GM19463 (cell line): ENCODE measurements at regions not wholly inside any gene's neighbourhood (a gene's known extent, or its start where the extent isn't known, plus 50 kb on each side); places are given as distances from the start of the nearest gene placed in this dataset.

ENCODE experiments used
- ATAC-seq: cut with Tn5 transposase; IDR thresholded peaks from one replicate; pipeline ENCODE4 v1.9.1; 2021; ENCODE audit warnings: mild to moderate bottlenecking, moderate library complexity; ENCODE audit not compliant: unreplicated experiment

DNA sequence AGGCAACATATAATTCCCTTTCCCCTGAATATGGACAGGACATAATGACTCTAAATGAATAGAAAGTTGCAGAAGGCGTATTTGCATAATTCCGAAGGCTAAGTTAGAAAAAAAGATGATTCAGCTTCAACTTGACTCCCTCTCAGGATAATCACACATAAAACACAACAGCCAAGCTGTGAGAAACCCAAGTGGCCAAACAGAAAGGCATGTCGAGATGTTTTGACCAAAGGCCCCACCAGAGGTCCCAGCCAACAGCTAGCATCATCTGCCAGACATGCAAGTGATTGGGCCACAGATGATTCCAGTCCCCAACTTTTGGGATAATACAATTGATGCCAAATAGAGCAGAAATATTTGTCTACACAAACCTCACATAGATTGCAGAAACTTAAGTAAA, 444.9 kb downstream of the LTN1 start:
- ATAC-seq = no peak

- ATAC-seq = no peak
These were observed 448.7 kb downstream of the LTN1 start for GRCh38 chr21:28543975-28544374.

- no peak for ATAC-seq
These were observed 451.1 kb downstream of the LTN1 start for GRCh38 chr21:28541371-28542112.

DNA sequence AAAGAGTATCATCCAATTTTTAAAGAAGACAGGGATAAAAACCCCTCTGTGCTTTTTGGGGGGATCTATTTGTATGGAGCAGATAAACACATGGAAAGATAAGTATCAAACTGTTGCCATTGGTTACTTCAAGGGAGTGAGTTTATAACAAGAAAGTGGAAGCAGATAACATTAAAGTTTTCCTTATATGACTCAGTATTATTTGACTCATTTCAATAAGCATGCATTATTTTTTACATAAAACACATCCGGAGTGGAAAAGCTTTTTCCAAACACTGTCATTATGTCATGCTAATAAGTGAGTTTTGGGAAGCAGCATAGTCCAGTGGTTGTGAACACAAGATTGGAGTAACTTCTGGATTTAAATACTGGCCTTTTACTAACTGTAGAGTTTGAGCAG, 452.2 kb downstream of the LTN1 start:
- no peak for ATAC-seq

DNA sequence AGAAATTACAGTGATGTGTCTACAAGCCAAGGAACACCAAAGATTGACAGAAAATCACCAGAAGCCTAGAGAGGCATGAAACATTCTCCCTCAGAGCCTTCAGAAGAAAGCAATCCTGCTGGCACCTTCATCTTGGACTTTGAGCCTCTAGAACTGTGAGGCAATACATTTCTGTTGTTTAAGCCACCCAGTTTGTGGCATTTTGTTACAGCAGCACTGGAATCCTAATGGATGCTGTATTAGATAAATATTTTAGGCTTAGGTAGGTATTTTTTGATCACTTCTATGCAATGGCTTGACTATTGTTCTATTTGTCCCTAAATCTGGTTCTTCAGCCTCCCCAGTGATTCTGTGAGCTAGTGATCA, 453.1 kb downstream of the LTN1 start:
- ATAC-seq = no peak

DNA sequence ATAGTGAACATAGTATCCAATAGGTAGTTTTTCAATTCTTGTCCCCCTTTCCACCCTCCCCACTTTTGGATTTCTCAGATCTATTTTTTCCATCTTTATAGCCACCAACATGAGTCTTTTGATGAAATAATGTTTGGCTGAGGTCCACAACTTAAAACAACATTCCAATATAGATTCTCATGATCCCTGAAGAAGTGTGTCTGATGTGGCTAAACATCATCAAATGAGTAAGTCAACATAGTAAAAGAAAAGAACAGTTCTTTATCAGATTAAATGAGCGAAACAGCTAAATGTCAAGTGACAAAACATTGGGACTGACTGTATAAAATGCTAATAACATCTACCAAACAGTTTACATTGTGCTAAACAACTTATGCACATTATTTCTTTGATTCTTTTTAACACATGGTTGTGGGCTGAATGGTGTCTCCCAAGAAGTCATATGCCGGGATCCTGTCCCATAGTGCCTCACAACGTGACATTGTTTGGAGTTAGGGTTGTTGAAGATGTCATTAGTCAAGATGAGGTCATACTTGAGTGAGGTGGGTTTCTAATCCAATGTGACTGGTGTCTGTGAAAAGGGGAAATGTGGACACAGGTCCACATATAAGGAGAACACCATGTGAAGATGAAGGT, 453.6 kb downstream of the LTN1 start:
- ATAC-seq = no peak

- no peak for ATAC-seq
These were observed 455.2 kb downstream of the LTN1 start for GRCh38 chr21:28537371-28538079.

- ATAC-seq = no peak
These were observed 460.2 kb downstream of the LTN1 start for GRCh38 chr21:28532446-28532845.

DNA sequence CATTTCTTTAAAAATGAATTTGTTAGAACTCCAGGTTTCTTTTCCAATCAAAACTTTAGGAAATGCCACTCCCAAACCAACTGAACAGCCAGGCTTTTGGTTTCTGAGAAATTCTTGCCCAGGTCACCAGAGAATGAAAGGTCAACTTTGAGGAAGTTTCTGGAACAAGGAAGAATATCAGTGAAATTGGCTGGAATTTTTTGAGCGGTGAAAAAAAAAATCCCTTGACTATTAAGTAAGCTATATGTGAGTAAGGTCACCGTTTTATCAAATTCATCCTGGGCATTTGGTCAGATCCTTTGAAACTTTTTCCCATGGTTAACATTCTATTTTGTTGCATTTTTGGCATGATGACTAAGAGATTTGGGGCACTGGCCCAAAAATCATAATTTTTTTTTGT, 469.3 kb downstream of the LTN1 start:
- no peak for ATAC-seq

- no peak for ATAC-seq
These were observed 470.5 kb downstream of the LTN1 start for GRCh38 chr21:28522014-28522799.

DNA sequence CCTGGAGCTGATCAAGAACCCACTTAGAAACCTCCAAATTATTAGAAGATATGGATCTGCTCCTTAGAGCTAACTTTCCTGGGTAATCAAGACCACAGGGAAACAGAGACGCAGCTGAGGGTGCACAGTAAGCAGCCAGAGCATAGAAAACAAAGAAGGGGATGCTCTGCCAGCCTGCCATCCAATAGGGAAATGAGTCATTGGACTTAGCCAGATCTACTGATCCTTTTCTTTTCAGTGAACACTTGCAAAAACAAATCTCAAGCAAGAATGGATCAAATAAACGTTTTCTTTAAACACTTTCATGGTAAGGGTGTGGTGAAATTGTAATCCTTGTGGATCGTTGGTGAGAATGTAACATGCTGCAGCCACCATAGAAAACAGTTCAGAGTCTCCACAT, 474.0 kb downstream of the LTN1 start:
- no peak for ATAC-seq

DNA sequence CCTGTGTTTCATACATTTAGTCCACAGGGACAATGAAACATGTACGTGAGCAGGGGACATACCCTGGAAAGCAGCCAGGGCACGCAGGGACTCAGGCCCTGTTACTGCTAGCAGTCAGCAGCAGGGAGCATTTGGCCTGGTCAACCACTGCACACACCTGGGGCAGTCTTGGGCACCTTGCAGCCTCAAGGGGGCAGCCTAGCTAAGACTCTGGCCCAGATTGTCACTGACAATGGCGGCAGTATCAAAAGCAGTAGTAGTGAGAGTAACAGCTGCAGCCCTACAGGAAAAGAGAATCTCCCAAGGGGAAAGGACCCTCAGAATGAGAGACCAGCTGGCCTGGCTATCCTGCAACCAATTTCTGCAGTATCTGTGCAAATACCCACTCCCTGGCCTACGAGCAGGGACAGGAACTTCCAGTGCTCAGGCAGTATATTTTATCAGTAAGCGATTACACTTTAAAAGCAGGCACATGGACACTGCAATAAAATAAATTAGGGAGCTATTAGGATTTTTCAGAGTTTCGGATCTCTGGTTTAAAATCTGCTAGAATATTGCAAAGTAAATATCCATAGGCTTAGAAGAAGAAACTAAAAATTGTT, 475.6 kb downstream of the LTN1 start:
- ATAC-seq = peak; percentile 99

DNA sequence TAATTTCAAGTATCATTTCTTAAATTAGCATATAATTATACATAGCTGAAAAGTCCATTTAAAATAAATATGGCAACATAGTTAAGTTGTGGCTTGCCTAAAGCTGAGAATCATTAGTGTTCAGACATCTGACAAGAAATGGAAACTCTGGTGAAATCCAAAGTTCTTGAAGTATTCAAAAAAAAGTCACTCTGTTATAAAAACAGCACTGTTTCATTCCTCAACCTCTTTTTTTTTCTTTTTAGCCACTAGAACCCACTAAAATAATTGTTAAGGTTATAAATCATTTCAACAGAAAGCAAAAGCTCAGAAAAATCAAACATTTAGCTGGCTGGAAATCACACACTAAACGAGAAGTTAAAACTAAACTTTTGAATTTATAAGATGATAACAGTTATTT, 476.7 kb downstream of the LTN1 start:
- no peak for ATAC-seq

DNA sequence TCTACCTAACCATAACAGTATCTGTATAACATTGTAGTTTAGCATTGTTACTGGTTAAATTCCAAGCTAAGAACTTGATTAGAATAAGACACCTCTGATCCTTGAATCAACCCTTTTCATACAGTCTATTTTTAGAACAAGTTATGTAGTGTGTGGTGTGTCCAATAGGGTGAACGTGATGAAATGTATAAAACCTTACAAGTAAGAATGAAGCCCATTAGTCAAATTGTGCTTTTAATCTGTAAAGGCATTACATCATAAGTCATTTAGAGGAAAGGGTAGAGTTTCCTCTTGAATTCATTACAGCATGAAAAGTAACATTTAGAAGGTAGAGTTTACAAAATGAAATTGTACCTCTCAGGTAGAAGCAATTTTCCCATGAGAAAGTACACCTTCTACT, 479.2 kb downstream of the LTN1 start:
- ATAC-seq = no peak

GRCh38 chr21:28509031-28509430, 483.6 kb downstream of the LTN1 start:
- no peak for ATAC-seq

- no peak for ATAC-seq
These were observed 484.6 kb downstream of the LTN1 start for GRCh38 chr21:28508126-28508525.

- ATAC-seq = no peak
These were observed 496.2 kb downstream of the LTN1 start for GRCh38 chr21:28496517-28496916.

DNA sequence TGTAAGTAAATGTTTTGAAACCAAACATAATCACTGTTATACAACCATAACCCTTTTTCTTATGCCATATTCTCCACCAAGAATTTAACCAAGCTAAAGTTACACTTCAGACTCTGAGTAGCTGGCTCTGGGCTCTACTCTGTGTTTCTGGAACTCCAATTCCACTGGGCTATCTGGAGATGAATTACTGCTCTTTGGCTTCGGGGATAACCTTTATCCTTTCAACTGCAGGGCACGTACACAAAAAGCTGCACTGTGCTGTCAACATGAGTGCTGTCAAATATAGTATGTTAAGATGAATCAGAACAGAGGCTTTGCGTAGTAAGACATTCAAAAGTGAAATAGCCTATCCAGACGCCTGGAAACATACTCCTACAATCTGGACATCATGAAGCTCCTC, 500.6 kb downstream of the LTN1 start:
- ATAC-seq = no peak

DNA sequence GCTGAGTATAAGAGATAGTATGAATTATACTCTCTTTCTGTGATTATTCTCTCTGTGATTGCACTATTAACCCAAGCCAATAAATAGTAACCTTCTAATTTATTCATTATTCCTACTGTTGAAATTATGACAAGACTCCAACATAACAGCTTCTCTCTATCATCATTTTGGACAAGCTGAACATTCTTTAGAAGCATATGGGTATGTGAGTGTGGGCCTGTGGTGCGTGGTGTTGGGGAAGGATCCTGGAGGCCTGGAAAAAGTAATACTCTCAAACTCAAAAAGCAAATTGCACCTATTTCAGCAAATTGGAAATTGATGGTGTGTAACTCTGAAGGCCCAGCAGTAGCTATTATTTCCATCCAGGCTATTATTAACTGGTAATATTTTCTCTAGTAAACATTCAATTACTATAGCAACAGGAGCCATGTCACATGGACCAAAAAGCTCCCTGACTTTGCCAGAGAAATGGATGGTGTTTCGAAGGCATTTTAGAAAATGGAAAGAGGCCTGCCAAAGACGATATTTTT, 502.8 kb downstream of the LTN1 start:
- ATAC-seq = no peak

DNA sequence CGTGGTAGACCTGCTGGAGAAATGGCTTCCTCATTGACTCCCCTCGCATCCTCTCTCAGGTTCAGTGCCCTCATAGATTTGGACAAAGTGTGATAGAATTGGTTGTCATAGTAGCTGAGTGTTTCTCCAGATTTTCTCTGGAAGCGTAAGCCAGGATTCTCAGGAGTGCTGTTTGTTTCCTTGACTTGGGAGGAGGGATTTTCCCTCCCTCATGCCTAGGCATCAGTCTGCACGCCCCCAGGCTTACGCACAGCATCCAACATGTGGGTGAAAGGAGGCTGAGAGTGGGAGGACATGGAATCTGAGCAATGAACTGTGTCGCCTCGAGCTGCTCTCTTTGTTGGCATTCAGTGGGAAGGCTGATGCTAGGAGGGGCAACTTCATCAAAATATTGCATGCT, 503.5 kb downstream of the LTN1 start:
- no peak for ATAC-seq
